ENCODE measurements at regions not wholly inside any gene's neighbourhood (a gene's known extent, or its start where the extent isn't known, plus 50 kb on each side); places are given as distances from the start of the nearest gene placed in this dataset.
A peak's percentile ranks its signal among the peaks of the same experiment; 100 is the strongest.
"Not testable (repeated sequence)": the region's sequence is repeated elsewhere in the genome, so short reads cannot be mapped to it uniquely, and the experiment has no call there.

- no peak overlapping the region for H3K4me3 ChIP-seq (replicated peaks; ENCODE audit: low read depth, low read length)
- TF ChIP-seq, protein P1, sequence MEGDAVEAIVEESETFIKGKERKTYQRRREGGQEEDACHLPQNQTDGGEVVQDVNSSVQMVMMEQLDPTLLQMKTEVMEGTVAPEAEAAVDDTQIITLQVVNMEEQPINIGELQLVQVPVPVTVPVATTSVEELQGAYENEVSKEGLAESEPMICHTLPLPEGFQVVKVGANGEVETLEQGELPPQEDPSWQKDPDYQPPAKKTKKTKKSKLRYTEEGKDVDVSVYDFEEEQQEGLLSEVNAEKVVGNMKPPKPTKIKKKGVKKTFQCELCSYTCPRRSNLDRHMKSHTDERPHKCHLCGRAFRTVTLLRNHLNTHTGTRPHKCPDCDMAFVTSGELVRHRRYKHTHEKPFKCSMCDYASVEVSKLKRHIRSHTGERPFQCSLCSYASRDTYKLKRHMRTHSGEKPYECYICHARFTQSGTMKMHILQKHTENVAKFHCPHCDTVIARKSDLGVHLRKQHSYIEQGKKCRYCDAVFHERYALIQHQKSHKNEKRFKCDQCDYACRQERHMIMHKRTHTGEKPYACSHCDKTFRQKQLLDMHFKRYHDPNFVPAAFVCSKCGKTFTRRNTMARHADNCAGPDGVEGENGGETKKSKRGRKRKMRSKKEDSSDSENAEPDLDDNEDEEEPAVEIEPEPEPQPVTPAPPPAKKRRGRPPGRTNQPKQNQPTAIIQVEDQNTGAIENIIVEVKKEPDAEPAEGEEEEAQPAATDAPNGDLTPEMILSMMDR (IDR thresholded peaks at IDR 0.05; ENCODE audit: low read length, missing control alignments): no peak
- DNase-seq (ENCODE audit: low read depth): peak; percentile 91
Measured at GRCh38 chr20:51930775-51931174, 128.5 kb upstream of the SALL4 start.

- no peak overlapping the region for H3K4me3 ChIP-seq (replicated peaks; ENCODE audit: low read depth, low read length)
- TF ChIP-seq, protein P1 (IDR thresholded peaks at IDR 0.05; ENCODE audit: low read length, missing control alignments): no peak
- DNase-seq (ENCODE audit: low read depth): peak; percentile 5
Measured at GRCh38 chr20:51928931-51929330, 126.6 kb upstream of the SALL4 start.

- H3K4me3 ChIP-seq (replicated peaks; ENCODE audit: low read depth, low read length); DNase-seq (ENCODE audit: low read depth): not testable (repeated sequence)
Measured at GRCh38 chr20:51927970-51928369, 125.6 kb upstream of the SALL4 start.

- peak; percentile 76 for DNase-seq (ENCODE audit: low read depth)
- TF ChIP-seq, protein P1 (IDR thresholded peaks at IDR 0.05; ENCODE audit: low read length, missing control alignments): no peak
- H3K4me3 ChIP-seq (replicated peaks; ENCODE audit: low read depth, low read length): no peak overlapping the region
Measured at GRCh38 chr20:51926670-51927305, 124.5 kb upstream of the SALL4 start.

DNA sequence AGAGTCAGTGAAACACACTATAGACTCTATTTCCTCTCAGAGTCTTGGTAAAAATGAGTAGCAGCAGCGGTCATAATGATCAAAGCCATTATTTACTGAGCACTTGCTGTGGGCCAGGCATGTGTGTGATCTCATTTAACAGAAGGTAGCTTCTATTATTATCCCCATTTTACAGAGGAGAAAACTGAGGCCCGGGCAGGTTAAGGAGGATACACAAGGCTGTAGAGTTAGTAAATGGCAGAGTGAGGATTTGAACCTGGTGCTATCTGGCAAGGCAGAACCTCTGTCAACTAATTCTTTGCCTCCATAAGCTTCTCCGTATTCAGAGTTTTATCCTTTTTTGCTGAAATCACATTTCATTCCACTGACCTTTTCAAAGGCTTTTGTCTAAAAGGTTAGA lies 122.2 kb upstream of the SALL4 start:
- no peak for DNase-seq (ENCODE audit: low read depth)
- TF ChIP-seq, protein P1 (IDR thresholded peaks at IDR 0.05; ENCODE audit: low read length, missing control alignments): no peak
- no peak overlapping the region for H3K4me3 ChIP-seq (replicated peaks; ENCODE audit: low read depth, low read length)

- H3K4me3 ChIP-seq (replicated peaks; ENCODE audit: low read depth, low read length): no peak overlapping the region
- no peak for DNase-seq (ENCODE audit: low read depth)
- TF ChIP-seq, protein P1 (IDR thresholded peaks at IDR 0.05; ENCODE audit: low read length, missing control alignments): no peak
Measured at GRCh38 chr20:51923633-51924032, 121.3 kb upstream of the SALL4 start.

GRCh38 chr20:51922812-51923211 lies 120.5 kb upstream of the SALL4 start:
- H3K4me3 ChIP-seq (replicated peaks; ENCODE audit: low read depth, low read length); DNase-seq (ENCODE audit: low read depth): not testable (repeated sequence)

DNA sequence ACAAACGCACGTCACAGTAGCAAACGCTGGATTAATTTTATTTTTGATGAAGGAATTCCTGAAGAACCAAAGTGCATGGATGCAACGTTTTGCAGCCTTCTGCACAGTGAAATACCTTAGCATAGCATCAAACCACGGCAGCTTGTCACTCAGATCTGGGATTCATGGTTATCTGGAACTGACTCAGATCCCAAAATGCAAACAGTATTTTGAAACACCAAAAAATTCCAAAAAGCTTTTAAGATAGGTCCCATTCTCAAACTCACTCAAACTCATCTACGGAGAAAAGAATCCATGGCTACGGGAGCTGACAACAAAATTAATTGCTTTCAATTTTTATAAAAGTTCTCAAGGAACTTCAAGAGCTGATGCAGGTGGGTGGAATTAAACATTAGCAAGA lies 116.2 kb upstream of the SALL4 start:
- TF ChIP-seq, protein P1 (IDR thresholded peaks at IDR 0.05; ENCODE audit: low read length, missing control alignments): no peak
- no peak for DNase-seq (ENCODE audit: low read depth)
- no peak overlapping the region for H3K4me3 ChIP-seq (replicated peaks; ENCODE audit: low read depth, low read length)
